ENCODE measurements at regions not wholly inside any gene's neighbourhood (a gene's known extent, or its start where the extent isn't known, plus 50 kb on each side); places are given as distances from the start of the nearest gene placed in this dataset.
A peak's percentile ranks its signal among the peaks of the same experiment; 100 is the strongest.
"Not testable (repeated sequence)": the region's sequence is repeated elsewhere in the genome, so short reads cannot be mapped to it uniquely, and the experiment has no call there.

DNA sequence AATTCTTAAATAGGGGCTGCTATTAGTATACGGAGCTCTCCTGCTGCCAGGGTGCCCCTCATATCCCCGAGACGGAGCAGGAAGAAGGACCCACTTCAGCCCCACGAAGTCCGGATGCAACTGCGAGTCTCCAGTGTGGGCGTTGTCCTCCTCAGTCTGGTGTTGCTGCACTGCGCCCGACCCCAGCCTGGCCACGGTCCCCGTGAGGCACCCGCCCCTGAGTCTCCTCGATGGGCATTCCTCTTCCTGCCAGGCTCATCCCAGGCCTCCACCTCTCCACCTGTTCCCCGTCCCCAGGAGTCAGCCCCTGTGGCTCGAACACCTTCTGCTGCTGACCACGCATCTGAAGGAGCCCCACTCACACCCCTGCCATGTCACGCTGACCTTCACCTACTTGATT lies 68.1 kb upstream of the SFSWAP start:
- no peak for DNase-seq

GRCh38 chr12:131643631-131644452 lies 67.0 kb upstream of the SFSWAP start:
- peak; percentile 18 for DNase-seq

- DNase-seq = no peak
Observed at GRCh38 chr12:131644481-131644880, 66.4 kb upstream of the SFSWAP start.

GRCh38 chr12:131644917-131645316 lies 66.0 kb upstream of the SFSWAP start:
- not testable (repeated sequence) for DNase-seq

- not testable (repeated sequence) for DNase-seq
Observed at GRCh38 chr12:131645557-131645956, 65.3 kb upstream of the SFSWAP start.

DNA sequence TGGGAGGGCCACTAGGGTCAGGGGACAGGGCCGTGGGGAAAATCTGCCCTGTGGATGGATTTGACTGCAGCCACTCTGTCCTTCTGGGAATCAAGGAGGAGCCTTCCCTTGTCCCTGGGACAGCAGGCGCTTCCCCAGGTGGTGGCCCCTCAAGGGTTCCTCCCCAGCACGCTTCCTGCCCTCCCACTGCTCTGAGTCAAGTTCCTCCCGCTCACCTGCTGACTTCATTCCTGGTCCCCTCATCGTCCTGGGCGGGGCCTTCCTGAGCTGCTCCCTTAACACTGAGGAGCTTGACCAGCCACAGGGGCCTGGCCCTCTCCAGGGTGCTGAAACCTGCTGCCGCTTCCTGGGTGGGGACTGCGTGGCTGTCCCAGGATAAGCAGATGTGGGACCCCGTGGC lies 64.4 kb upstream of the SFSWAP start:
- DNase-seq = not testable (repeated sequence)

- no peak for DNase-seq
Observed at GRCh38 chr12:131647667-131648066, 63.2 kb upstream of the SFSWAP start.

DNA sequence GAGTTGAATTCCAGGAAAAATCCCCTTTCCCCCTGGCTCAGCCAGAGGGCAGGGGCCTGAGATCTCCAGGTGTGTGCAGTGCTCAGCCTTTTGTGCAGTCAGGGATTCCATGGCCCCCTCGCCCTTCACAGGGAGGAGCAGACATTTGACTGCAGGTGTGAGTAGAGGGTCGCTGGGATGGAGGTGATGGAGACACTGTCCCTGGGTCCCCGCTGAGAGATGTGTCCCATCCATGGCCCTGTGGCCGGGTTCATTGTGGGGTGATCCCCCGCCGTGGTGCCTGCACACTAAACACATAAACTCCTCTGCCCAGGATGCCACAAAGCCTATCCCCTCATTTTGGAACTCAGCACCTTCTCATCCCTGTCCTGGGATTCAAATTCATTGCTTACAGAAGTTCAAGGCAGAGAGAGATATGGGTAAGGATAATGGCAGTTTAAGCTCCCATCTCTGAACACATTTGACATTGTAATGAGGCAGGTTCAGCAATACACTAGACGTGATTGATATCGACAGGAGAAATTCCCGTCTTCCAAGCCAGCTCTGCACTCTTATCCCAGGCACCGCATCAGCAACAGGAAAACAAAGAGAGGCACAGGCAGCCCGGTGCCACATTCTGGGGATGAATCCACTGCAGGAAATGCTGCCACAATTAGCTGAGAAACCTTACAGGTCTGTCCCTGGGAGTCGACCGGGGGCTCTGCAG lies 55.3 kb upstream of the SFSWAP start:
- not testable (repeated sequence) for DNase-seq

- DNase-seq = not testable (repeated sequence)
Observed at GRCh38 chr12:131656796-131657195, 54.1 kb upstream of the SFSWAP start.

- DNase-seq = not testable (repeated sequence)
Observed at GRCh38 chr12:131658605-131659004, 52.3 kb upstream of the SFSWAP start.

DNA sequence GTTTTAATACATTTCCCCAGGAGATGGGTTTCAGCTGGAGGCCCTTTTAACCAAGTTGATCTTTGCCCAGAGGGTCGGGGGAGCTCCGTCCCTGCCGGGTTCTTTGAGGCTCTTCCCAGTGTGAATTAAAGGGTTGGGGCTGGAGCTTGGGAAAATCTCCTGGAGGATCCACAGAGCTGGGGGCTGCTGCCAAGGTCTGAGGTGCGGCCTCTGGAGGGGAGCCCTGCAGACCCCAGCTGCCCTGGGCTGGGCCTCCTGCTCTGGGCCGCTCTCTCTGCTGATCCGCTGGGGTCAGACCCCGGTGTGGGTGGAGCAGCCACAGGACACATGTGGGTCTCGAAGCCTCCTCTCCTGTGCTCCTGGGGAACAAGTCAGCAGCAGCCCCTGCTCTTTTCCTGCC lies 51.4 kb upstream of the SFSWAP start:
- not testable (repeated sequence) for DNase-seq

DNA sequence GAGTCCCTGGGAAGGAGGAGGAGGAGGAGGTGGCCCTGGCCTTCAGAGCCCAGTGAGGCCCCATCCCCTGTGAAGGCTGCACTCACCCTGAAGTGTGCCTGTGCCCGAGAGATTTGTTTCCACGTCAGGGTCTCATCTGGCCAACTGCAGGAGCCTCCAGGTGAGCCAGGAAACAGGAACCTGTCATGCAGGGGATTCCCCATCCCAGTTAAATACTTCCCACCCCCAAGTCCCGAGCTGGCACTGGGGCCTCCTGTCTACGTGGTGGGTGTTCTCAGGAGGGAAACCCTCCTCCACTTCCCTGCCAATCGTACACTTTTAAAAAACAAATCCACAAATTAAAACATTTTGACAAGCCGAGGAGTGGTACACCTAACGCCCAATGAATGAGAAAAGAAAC lies 50.9 kb upstream of the SFSWAP start:
- not testable (repeated sequence) for DNase-seq

DNA sequence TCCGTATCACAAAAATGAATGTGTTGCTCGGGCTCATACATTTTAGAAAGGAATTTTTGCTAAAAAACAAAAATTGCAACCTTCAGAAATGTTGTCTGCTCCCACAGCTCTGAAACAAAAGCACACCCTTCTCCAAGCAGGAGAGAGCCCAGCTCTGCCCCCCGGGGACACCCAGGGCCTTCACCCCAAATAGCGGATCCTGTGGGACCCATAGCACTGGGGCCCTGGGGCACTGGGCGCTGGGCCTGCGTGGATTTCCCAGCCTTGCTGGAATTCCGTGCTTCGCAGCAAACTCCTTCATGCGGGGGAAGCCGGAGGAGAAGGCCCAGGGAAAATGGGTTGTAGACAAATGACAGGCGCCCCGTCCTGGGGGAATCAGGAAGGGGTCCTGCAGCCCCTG lies 50.5 kb upstream of the SFSWAP start:
- DNase-seq = not testable (repeated sequence)
